Esophagus muscularis mucosa (tissue), 4 donors: ENCODE measurements at regions not wholly inside any gene's neighbourhood (a gene's known extent, or its start where the extent isn't known, plus 50 kb on each side); places are given as distances from the start of the nearest gene placed in this dataset.

Experiments
- EP300 ChIP-seq: sonication (generic); formaldehyde crosslinking; IDR thresholded peaks from one replicate; pipeline ENCODE4 v1.6.1; 2017; ENCODE audit warnings: antibody characterized with exemption
- POLR2A ChIP-seq: fragments of 450-650 bp; IDR thresholded peaks from one replicate; pipeline ENCODE4 v1.6.1; 2017; ENCODE audit warnings: antibody characterized with exemption, moderate library complexity, mild to moderate bottlenecking, low read depth
- POLR2AphosphoS5 ChIP-seq, 2 donors: sonication (generic); formaldehyde crosslinking; IDR thresholded peaks; one replicate each; pipeline ENCODE4 v1.6.1; 2017; ENCODE audit warnings: antibody characterized with exemption in 2 of 2
- TF ChIP-seq, protein P1 (sequence below), 3 experiments: fragments of 200-600 bp in 2 of 3; fragments of 450-650 bp in 1 of 3; sonication (generic) in 2 of 3; IDR thresholded peaks; one replicate each; pipeline ENCODE4 v1.5.1; 2017 to 2019; ENCODE audit warnings: antibody characterized with exemption in 3 of 3, mild to moderate bottlenecking in 2 of 3, moderate library complexity in 1 of 3

DNA sequence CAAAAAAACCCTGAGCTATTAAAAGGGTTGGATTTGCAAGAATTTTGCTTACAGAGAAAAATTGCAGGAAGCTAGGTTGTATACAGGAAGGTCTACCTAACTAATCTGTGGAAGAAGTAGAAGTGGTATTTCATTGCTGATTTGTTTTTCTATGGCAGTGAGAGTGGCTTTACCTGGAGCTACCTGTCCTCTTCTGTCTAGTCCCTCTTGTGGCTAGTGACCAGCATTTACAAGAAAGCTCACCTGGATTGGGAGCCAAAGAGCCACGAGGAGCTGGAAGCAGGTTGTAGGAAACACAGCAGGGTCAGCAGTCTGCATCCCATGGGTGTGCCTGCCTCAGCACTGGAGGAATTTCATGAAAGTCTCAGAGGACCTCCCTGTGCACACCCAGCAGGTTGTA is 120.3 kb upstream of the RALGAPA2 start:
- TF ChIP-seq POLR2A (no peak), POLR2AphosphoS5 (IDR thresholded peaks at IDR 0.05) (no peak), EP300 (no peak)
- TF ChIP-seq, protein P1, sequence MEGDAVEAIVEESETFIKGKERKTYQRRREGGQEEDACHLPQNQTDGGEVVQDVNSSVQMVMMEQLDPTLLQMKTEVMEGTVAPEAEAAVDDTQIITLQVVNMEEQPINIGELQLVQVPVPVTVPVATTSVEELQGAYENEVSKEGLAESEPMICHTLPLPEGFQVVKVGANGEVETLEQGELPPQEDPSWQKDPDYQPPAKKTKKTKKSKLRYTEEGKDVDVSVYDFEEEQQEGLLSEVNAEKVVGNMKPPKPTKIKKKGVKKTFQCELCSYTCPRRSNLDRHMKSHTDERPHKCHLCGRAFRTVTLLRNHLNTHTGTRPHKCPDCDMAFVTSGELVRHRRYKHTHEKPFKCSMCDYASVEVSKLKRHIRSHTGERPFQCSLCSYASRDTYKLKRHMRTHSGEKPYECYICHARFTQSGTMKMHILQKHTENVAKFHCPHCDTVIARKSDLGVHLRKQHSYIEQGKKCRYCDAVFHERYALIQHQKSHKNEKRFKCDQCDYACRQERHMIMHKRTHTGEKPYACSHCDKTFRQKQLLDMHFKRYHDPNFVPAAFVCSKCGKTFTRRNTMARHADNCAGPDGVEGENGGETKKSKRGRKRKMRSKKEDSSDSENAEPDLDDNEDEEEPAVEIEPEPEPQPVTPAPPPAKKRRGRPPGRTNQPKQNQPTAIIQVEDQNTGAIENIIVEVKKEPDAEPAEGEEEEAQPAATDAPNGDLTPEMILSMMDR (IDR thresholded peaks at IDR 0.05), result no peak
